Spleen (tissue), 11 donors: ENCODE measurements at regions not wholly inside any gene's neighbourhood (a gene's known extent, or its start where the extent isn't known, plus 50 kb on each side); places are given as distances from the start of the nearest gene placed in this dataset.

ENCODE experiments used
- DNase-seq: peaks from one replicate; pipeline ENCODE4 v3.0.0-alpha.2; 2020
- H3K27ac ChIP-seq, 8 donors: fragments of 200-600 bp; sonication (generic) in 7 of 8; 1 replicate in 4 of 8; 2 replicates in 4 of 8; pipeline versions ENCODE4 v1.5.0 to v1.8.0; 2016 to 2021; ENCODE audit warnings: inconsistent platforms in 4 of 8, mild to moderate bottlenecking in 4 of 8, moderate library complexity in 1 of 8
- H3K27me3 ChIP-seq, 7 donors: fragments of 200-600 bp; sonication (generic) in 6 of 7; replicated peaks in 1 of 7; 1 replicate in 4 of 7; 2 replicates in 3 of 7; pipeline versions ENCODE4 v1.5.0 to v1.8.0; 2016 to 2021; ENCODE audit warnings: inconsistent platforms in 3 of 7, mild to moderate bottlenecking in 1 of 7
- H3K36me3 ChIP-seq, 6 donors: fragments of 200-600 bp; sonication (generic) in 5 of 6; 1 replicate in 4 of 6; 2 replicates in 2 of 6; pipeline versions ENCODE4 v1.5.0 to v1.8.0; 2016 to 2021; ENCODE audit warnings: inconsistent platforms in 2 of 6
- H3K4me1 ChIP-seq, 6 donors: fragments of 200-600 bp; sonication (generic) in 5 of 6; 1 replicate in 3 of 6; 2 replicates in 3 of 6; pipeline versions ENCODE4 v1.5.0 to v1.8.0; 2016 to 2021; ENCODE audit warnings: inconsistent platforms in 3 of 6
- H3K4me3 ChIP-seq, 8 donors: fragments of 200-600 bp; sonication (generic) in 7 of 8; 1 replicate in 4 of 8; 2 replicates in 4 of 8; pipeline versions ENCODE4 v1.5.0 to v1.8.0; 2016 to 2021; ENCODE audit warnings: inconsistent platforms in 4 of 8, mild to moderate bottlenecking in 4 of 8, moderate library complexity in 2 of 8
- H3K9me3 ChIP-seq, 8 donors: fragments of 200-600 bp; sonication (generic) in 7 of 8; 1 replicate in 4 of 8; 2 replicates in 4 of 8; pipeline versions ENCODE4 v1.5.0 to v1.8.0; 2016 to 2021; ENCODE audit warnings: inconsistent platforms in 4 of 8
- POLR2A ChIP-seq, 3 donors: fragments of 450-650 bp; IDR thresholded peaks; one replicate each; pipeline ENCODE4 v1.5.1; 2017; ENCODE audit warnings: antibody characterized with exemption in 3 of 3, mild to moderate bottlenecking in 1 of 3
- POLR2AphosphoS5 ChIP-seq, 3 donors: sonication (generic); formaldehyde crosslinking; IDR thresholded peaks; one replicate each; pipeline ENCODE4 v1.5.1; 2017; ENCODE audit warnings: antibody characterized with exemption in 3 of 3
- WGBS, 5 donors: extraction: QIAGEN DNeasy Blood & Tissue Kit in 3 of 5; methylation state at CpG; one replicate each; pipeline versions ENCODE4 v1.1.5 to v1.1.7; 2013 to 2018; 5-methylcytosine and 5-hydroxymethylcytosine counted together
- intact Hi-C: fragments of 100-400 bp; cut with DNase I; formaldehyde crosslinking; loops from one replicate; pipeline ENCODE4 v1.15.0; 2023; ENCODE audit warnings: low total_unique reads
- TF ChIP-seq, protein P1 (sequence below), 11 experiments: fragments of 200-600 bp in 7 of 11; fragments of 450-650 bp in 4 of 11; sonication (generic) in 4 of 11; IDR thresholded peaks in 8 of 11; conservative IDR thresholded peaks in 3 of 11; 1 replicate in 7 of 11; 2 replicates in 4 of 11; pipeline versions ENCODE4 v1.4.0 to v1.8.0; 2016 to 2021; ENCODE audit warnings: antibody characterized with exemption in 11 of 11, inconsistent platforms in 4 of 11, mild to moderate bottlenecking in 1 of 11
- donor health status: healthy with polysubstance abuse.
- donor health status: DM: no; HTN: no; CAD: no; lungs with moderate emphysema.
- donor health status: DM: no; HTN: no; CAD: no.
- donor health status: Bipolar disorder and iron deficiency.
- donor health status: healthy.
- donor health status: DM: no; HTN: no; CAD: no.
- donor health status: DM: yes; HTN: yes; CAD: no.

- Histone ChIP-seq H3K9me3 (no peaks in the 10 kb centered on the region), H3K36me3 (no peaks in the 10 kb centered on the region), H3K4me1 (peaks cover 0 to 11% (median 0%) of the 10 kb centered on the region in 6 donors), H3K27me3 (no peaks in the 10 kb centered on the region), H3K27ac (no peak overlapping the region), H3K4me3 (no peak overlapping the region)
- 75 to 91% (median 77%) methylated on average over 2 of the region's 2 CpGs for WGBS, 5 donors
- intact Hi-C loops = no loop called here
- no peak for DNase-seq
- TF ChIP-seq POLR2AphosphoS5 (IDR thresholded peaks at IDR 0.05) = no peak
- TF ChIP-seq, protein P1, sequence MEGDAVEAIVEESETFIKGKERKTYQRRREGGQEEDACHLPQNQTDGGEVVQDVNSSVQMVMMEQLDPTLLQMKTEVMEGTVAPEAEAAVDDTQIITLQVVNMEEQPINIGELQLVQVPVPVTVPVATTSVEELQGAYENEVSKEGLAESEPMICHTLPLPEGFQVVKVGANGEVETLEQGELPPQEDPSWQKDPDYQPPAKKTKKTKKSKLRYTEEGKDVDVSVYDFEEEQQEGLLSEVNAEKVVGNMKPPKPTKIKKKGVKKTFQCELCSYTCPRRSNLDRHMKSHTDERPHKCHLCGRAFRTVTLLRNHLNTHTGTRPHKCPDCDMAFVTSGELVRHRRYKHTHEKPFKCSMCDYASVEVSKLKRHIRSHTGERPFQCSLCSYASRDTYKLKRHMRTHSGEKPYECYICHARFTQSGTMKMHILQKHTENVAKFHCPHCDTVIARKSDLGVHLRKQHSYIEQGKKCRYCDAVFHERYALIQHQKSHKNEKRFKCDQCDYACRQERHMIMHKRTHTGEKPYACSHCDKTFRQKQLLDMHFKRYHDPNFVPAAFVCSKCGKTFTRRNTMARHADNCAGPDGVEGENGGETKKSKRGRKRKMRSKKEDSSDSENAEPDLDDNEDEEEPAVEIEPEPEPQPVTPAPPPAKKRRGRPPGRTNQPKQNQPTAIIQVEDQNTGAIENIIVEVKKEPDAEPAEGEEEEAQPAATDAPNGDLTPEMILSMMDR (IDR thresholded peaks at IDR 0.05 in 8 of 11, conservative IDR thresholded peaks at IDR 0.05 in 3 of 11) = no peak
- TF ChIP-seq POLR2A (IDR thresholded peaks at IDR 0.05) = no peak
Measured at GRCh38 chr10:89869592-89870156, 168.3 kb downstream of the KIF20B start.

GRCh38 chr10:89870936-89871335 lies 169.5 kb downstream of the KIF20B start:
- 75 to 84% (median 81%) methylated on average over 2 of the region's 2 CpGs for WGBS, 5 donors
- TF ChIP-seq POLR2A (IDR thresholded peaks at IDR 0.05) = no peak
- no peak for TF ChIP-seq POLR2AphosphoS5 (IDR thresholded peaks at IDR 0.05)
- TF ChIP-seq, protein P1 (IDR thresholded peaks at IDR 0.05 in 8 of 11, conservative IDR thresholded peaks at IDR 0.05 in 3 of 11) = no peak
- Histone ChIP-seq H3K9me3 (peaks cover 0 to 5% (median 0%) of the 10 kb centered on the region in 8 donors), H3K4me1 (peaks cover 0 to 11% (median 0%) of the 10 kb centered on the region in 6 donors), H3K36me3 (no peaks in the 10 kb centered on the region), H3K27me3 (no peaks in the 10 kb centered on the region), H3K4me3 (no peak overlapping the region), H3K27ac (no peak overlapping the region)
- intact Hi-C loops = no loop called here
- DNase-seq = no peak

DNA sequence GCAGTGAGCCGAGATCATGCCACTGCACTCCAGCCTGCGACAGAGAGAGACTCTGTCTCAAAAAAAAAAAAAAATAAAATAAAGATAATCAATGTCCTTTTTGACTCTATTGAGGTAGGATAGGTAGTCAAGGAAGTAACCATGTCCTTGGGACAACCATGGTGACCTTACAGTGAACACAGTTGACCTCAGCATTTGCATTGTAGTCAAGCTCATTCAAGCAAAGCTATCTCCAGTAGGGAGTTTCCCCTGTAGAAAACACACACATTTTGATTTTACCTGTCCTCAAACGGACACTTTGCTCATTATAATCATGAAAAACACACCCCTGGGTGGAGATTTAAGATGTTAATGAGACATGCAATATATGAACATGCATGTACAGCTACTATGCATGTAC lies 171.7 kb downstream of the KIF20B start:
- no peaks in the 10 kb centered on the region for H3K36me3 ChIP-seq
- H3K9me3 ChIP-seq = peaks cover 0 to 5% (median 0%) of the 10 kb centered on the region in 8 donors
- intact Hi-C loops = no loop called here
- no peak for DNase-seq
- no peak overlapping the region for H3K4me3 ChIP-seq
- 74 to 89% (median 78%) methylated on average over 3 of the region's 3 CpGs for WGBS, 5 donors
- no peak overlapping the region for H3K27ac ChIP-seq
- no peak for TF ChIP-seq POLR2AphosphoS5 (IDR thresholded peaks at IDR 0.05)
- TF ChIP-seq, protein P1 (IDR thresholded peaks at IDR 0.05 in 8 of 11, conservative IDR thresholded peaks at IDR 0.05 in 3 of 11) = no peak
- no peak for TF ChIP-seq POLR2A (IDR thresholded peaks at IDR 0.05)
- no peaks in the 10 kb centered on the region for H3K27me3 ChIP-seq
- H3K4me1 ChIP-seq = peaks cover 0 to 11% (median 0%) of the 10 kb centered on the region in 6 donors

GRCh38 chr10:89875557-89875956 lies 174.2 kb downstream of the KIF20B start:
- no peaks in the 10 kb centered on the region for H3K36me3 ChIP-seq
- intact Hi-C loops = no loop called here
- TF ChIP-seq POLR2A (IDR thresholded peaks at IDR 0.05) (no peak), POLR2AphosphoS5 (IDR thresholded peaks at IDR 0.05) (no peak)
- TF ChIP-seq, protein P1 (IDR thresholded peaks at IDR 0.05 in 8 of 11, conservative IDR thresholded peaks at IDR 0.05 in 3 of 11) = no peak
- 86 to 97% (median 93%) methylated on average over 3 of the region's 3 CpGs for WGBS, 5 donors
- no peaks in the 10 kb centered on the region for H3K27me3 ChIP-seq
- no peak overlapping the region for H3K27ac ChIP-seq
- H3K9me3 ChIP-seq = peaks cover 0 to 6% (median 0%) of the 10 kb centered on the region in 8 donors
- H3K4me3 ChIP-seq = no peak overlapping the region
- peaks cover 0 to 11% (median 0%) of the 10 kb centered on the region in 6 donors for H3K4me1 ChIP-seq
- DNase-seq = no peak
